ENCODE measurements at regions not wholly inside any gene's neighbourhood (a gene's known extent, or its start where the extent isn't known, plus 50 kb on each side); places are given as distances from the start of the nearest gene placed in this dataset.

DNA sequence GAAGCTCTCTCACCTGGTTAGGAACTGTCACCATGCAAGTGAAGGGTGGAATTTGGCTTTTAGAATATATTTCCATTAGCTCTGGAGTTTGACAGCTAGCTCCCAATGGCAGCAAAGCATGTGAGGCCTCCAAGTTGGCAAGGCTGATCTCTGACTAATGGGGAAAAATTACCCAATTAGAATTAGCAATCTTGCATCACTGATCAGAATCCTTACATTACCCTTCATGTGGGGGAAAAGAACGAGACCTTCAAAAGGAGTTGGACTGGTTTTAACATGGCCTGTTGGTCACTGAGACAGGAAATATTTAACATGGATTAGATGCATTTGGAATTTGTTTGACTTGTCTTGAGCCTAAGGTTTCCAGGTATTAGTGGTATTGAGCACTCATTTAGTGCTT, 192.3 kb upstream of the GDNF start:
- TF ChIP-seq, protein P1, sequence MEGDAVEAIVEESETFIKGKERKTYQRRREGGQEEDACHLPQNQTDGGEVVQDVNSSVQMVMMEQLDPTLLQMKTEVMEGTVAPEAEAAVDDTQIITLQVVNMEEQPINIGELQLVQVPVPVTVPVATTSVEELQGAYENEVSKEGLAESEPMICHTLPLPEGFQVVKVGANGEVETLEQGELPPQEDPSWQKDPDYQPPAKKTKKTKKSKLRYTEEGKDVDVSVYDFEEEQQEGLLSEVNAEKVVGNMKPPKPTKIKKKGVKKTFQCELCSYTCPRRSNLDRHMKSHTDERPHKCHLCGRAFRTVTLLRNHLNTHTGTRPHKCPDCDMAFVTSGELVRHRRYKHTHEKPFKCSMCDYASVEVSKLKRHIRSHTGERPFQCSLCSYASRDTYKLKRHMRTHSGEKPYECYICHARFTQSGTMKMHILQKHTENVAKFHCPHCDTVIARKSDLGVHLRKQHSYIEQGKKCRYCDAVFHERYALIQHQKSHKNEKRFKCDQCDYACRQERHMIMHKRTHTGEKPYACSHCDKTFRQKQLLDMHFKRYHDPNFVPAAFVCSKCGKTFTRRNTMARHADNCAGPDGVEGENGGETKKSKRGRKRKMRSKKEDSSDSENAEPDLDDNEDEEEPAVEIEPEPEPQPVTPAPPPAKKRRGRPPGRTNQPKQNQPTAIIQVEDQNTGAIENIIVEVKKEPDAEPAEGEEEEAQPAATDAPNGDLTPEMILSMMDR (IDR thresholded peaks at IDR 0.05; ENCODE audit: low read depth, low read length, poor library complexity, severe bottlenecking) = no peak
- TF ChIP-seq EZH2phosphoT487 (IDR thresholded peaks at IDR 0.05; ENCODE audit: borderline replicate concordance, low read length) = no peak

Data from DOHH2 (cell line).